Lung (tissue), 11 donors: ENCODE measurements at regions not wholly inside any gene's neighbourhood (a gene's known extent, or its start where the extent isn't known, plus 50 kb on each side); places are given as distances from the start of the nearest gene placed in this dataset.

Source experiments
- ATAC-seq: fragments of 200-7000 bp; cut with Tn5 transposase; one replicate; pipeline ENCODE4 v1.9.1; 2020; ENCODE audit warnings: moderate number of reproducible peaks; ENCODE audit not compliant: insufficient read depth, low FRiP score
- DNase-seq, 3 donors: peaks; one replicate each; pipeline ENCODE4 v3.0.0-alpha.2; 2013 to 2017
- H3K27ac ChIP-seq, 2 donors: one replicate each; pipeline ENCODE4 v1.5.1; 2013; ENCODE audit warnings: mild to moderate bottlenecking in 2 of 2, moderate library complexity in 2 of 2, control low read depth in 1 of 2, inconsistent platforms in 1 of 2, low read depth in 1 of 2, low read length in 1 of 2
- H3K27me3 ChIP-seq, 3 donors: one replicate each; pipeline ENCODE4 v1.5.1; 2013; ENCODE audit warnings: low read length in 2 of 3; ENCODE audit not compliant: control insufficient read depth in 3 of 3, insufficient read depth in 3 of 3
- H3K36me3 ChIP-seq, 4 donors: one replicate each; pipeline ENCODE4 v1.5.1; 2013; ENCODE audit warnings: low read length in 4 of 4, mild to moderate bottlenecking in 1 of 4, moderate library complexity in 1 of 4; ENCODE audit not compliant: control insufficient read depth in 4 of 4, insufficient read depth in 4 of 4
- H3K4me1 ChIP-seq, 5 donors: one replicate each; pipeline ENCODE4 v1.5.1; 2013; ENCODE audit warnings: low read length in 5 of 5, mild to moderate bottlenecking in 2 of 5, moderate library complexity in 1 of 5; ENCODE audit not compliant: control insufficient read depth in 5 of 5, insufficient read depth in 5 of 5
- H3K4me3 ChIP-seq: one replicate; pipeline ENCODE4 v1.5.1; 2013; ENCODE audit warnings: mild to moderate bottlenecking, control low read depth, moderate library complexity
- H3K9ac ChIP-seq, 2 donors: one replicate each; pipeline ENCODE4 v1.5.1; 2013; ENCODE audit warnings: low read length in 2 of 2, control low read depth in 1 of 2; ENCODE audit not compliant: insufficient read depth in 1 of 2
- H3K9me3 ChIP-seq, 4 donors: one replicate each; pipeline ENCODE4 v1.5.1; 2013; ENCODE audit warnings: low read length in 3 of 4, mild to moderate bottlenecking in 1 of 4, moderate library complexity in 1 of 4; ENCODE audit not compliant: control insufficient read depth in 4 of 4, insufficient read depth in 3 of 4
- WGBS, 2 donors: extraction: QIAGEN DNeasy Blood & Tissue Kit; methylation state at CpG; one replicate each; pipeline ENCODE4 v1.1.7; 2013; 5-methylcytosine and 5-hydroxymethylcytosine counted together
- TF ChIP-seq, protein P1 (sequence below): IDR thresholded peaks from 2 replicates; pipeline ENCODE4 v1.5.1; 2012; ENCODE audit warnings: mild to moderate bottlenecking; ENCODE audit errors: control extremely low read depth, extremely low read depth
- donor health status: control.
- donor health status: control.
- donor health status: Bipolar disorder and iron deficiency.
- donor health status: healthy.
- donor health status: DM: yes; HTN: yes; CAD: no.

DNA sequence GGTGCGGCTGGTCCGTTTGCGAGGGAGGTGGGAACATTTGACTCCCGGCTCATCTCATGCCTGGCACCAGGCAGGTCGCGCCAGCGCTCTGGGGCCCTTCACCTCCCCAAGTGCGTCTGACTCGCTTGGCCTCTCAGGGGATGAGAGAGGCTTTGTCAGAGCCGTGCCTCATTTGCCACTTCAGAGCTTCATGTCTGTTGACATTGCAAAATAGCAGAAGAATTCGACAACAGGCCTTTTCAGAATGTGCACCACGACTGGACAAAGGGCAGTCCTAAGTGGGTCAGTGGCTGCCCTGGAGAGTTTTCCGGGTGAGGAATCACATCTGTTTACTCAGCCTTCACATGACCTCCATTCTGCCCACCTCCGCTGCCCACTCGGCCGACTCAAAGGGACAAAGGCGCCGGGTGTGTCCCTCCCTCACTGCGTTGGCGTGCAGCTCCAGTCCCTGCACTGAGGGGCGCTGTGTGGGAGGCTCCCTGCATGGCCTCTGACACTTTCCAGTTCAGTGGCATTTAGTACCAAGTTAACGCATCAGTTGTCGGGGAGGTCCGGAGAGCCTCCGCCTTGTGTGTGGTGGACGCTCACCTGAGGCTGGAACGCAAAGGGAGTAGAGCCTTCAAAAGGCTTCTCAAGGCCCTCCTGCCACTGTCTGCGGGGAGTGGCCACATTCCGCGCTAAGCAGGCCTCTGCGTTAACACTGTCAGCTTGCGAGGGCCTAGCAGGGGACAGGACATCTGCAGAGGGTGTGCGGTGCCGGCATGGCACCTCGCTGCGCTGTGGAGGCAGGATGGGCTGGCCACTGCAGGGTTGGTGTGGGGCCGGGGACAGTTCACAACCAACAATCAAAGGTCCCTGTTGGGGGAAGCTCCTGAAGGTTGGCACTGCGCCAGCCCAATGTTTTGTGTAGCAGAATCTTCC, 171.5 kb downstream of the NXNL2 start:
- ATAC-seq: peak; percentile 38
- DNase-seq: no peak

DNA sequence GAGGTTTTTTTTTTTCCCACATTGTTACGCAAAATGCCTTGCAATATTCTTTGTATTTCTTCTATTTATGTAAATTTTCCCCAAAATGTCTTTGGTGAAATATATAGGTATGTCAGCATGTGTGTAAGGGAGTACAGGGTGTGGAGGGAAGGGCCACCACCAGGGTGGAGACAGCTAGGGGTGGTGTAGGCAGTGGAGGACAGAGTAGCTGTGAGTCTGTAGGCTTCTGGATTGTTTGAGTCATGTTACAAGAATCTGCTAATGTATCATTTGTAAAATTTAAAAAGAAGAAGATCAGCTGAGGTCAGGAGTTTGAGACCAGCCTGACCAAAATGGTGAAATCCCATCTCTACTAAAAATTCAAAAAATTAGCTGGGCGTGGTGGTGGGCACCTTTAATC, 175.5 kb downstream of the NXNL2 start:
- 93% methylated on average over 2 of the region's 2 CpGs for WGBS, 2 donors
- Histone ChIP-seq H3K36me3 (no peaks in the 10 kb centered on the region), H3K27ac (no peak overlapping the region), H3K4me1 (no peaks in the 10 kb centered on the region), H3K9ac (no peak overlapping the region), H3K27me3 (no peaks in the 10 kb centered on the region), H3K9me3 (peaks cover 0 to 1% (median 0%) of the 10 kb centered on the region in 4 donors), H3K4me3 (no peak overlapping the region)
- TF ChIP-seq, protein P1, sequence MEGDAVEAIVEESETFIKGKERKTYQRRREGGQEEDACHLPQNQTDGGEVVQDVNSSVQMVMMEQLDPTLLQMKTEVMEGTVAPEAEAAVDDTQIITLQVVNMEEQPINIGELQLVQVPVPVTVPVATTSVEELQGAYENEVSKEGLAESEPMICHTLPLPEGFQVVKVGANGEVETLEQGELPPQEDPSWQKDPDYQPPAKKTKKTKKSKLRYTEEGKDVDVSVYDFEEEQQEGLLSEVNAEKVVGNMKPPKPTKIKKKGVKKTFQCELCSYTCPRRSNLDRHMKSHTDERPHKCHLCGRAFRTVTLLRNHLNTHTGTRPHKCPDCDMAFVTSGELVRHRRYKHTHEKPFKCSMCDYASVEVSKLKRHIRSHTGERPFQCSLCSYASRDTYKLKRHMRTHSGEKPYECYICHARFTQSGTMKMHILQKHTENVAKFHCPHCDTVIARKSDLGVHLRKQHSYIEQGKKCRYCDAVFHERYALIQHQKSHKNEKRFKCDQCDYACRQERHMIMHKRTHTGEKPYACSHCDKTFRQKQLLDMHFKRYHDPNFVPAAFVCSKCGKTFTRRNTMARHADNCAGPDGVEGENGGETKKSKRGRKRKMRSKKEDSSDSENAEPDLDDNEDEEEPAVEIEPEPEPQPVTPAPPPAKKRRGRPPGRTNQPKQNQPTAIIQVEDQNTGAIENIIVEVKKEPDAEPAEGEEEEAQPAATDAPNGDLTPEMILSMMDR: no peak
- ATAC-seq: no peak
- DNase-seq: no peak

More for the DNA sequence above, 171.5 kb downstream of the NXNL2 start:
- Histone ChIP-seq H3K4me3 (no peak overlapping the region), H3K9ac (no peak overlapping the region), H3K27me3 (no peaks in the 10 kb centered on the region), H3K27ac (peak overlapping the region in 1 of 2 donors; percentile 12), H3K36me3 (no peaks in the 10 kb centered on the region), H3K9me3 (no peaks in the 10 kb centered on the region), H3K4me1 (no peaks in the 10 kb centered on the region)
- TF ChIP-seq, protein P1: no peak
- 73 to 86% methylated on average over 38 of the region's 38 CpGs for WGBS, 2 donors

DNA sequence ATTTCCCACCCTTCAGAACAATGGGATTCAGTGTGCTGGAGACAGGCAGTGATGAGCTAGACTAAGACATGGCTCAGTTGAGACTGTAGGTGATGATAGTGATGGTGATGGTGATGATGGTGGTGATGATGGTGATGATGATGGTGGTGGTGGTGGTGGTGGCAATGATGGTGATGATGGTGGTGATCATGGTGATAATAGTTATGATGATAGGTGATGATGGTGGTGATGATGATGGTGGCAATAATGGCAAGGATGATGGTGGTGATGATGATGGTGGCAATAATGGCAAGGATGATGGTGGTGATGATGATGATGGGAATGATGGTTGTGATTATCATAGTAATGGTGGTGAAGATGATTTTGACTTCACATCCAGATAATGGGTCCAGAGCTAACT, 176.7 kb downstream of the NXNL2 start:
- TF ChIP-seq, protein P1: no peak
- H3K4me1 ChIP-seq: no peaks in the 10 kb centered on the region
- H3K27ac ChIP-seq: no peak overlapping the region
- DNase-seq (no peak), ATAC-seq (no peak)
- H3K4me3 ChIP-seq: no peak overlapping the region
- no peaks in the 10 kb centered on the region for H3K27me3 ChIP-seq
- no peak overlapping the region for H3K9ac ChIP-seq
- peaks cover 0 to 3% (median 0%) of the 10 kb centered on the region in 4 donors for H3K9me3 ChIP-seq
- H3K36me3 ChIP-seq: no peaks in the 10 kb centered on the region

DNA sequence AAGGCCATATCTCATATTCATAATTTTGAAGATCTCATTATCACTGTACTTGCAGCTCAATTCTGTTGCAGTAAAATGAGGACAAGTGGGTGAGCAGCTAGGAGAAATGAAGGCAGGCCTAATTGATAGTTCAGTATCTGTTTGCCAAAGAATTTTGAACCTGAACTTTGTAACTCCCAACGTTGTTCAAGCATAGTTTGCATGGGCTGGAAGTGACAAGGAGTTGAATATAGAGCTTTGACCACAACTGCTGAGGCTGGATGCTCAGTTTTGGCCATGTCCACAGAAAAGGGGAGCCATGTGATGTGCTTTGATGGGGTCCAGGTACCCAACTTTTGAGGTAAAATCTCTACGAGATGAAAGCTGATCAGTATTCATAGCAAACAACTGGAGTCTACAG, 177.5 kb downstream of the NXNL2 start:
- no peak overlapping the region for H3K9ac ChIP-seq
- no peak overlapping the region for H3K4me3 ChIP-seq
- WGBS, 2 donors: 80 to 86% methylated on average over 2 of the region's 2 CpGs

More for the DNA sequence above, 177.5 kb downstream of the NXNL2 start:
- TF ChIP-seq, protein P1: no peak
- Histone ChIP-seq H3K27me3 (no peaks in the 10 kb centered on the region), H3K27ac (no peak overlapping the region), H3K4me1 (no peaks in the 10 kb centered on the region), H3K36me3 (no peaks in the 10 kb centered on the region), H3K9me3 (peaks cover 0 to 3% (median 0%) of the 10 kb centered on the region in 4 donors)
- ATAC-seq: no peak
- no peak for DNase-seq
